Liver (tissue), 8 donors: ENCODE measurements at regions not wholly inside any gene's neighbourhood (a gene's known extent, or its start where the extent isn't known, plus 50 kb on each side); places are given as distances from the start of the nearest gene placed in this dataset.

Experiments
- DNase-seq: peaks from one replicate; pipeline ENCODE4 v3.0.0-alpha.2; 2017; ENCODE audit warnings: low spot score
- H3K27ac ChIP-seq, 2 donors: one replicate each; pipeline ENCODE4 v1.7.0; 2013; ENCODE audit warnings: inconsistent platforms in 2 of 2, low read length in 2 of 2, control low read depth in 1 of 2, low read depth in 1 of 2, mild to moderate bottlenecking in 1 of 2
- H3K27me3 ChIP-seq, 4 donors: one replicate each; pipeline versions ENCODE4 v1.6.1 to v1.7.0; 2013; ENCODE audit warnings: low read length in 3 of 4, inconsistent platforms in 1 of 4, mild to moderate bottlenecking in 1 of 4, moderate library complexity in 1 of 4; ENCODE audit not compliant: control insufficient read depth in 4 of 4, insufficient read depth in 4 of 4
- H3K36me3 ChIP-seq, 4 donors: one replicate each; pipeline versions ENCODE4 v1.6.1 to v1.7.0; 2013; ENCODE audit warnings: low read length in 3 of 4, mild to moderate bottlenecking in 3 of 4, low read depth in 1 of 4, moderate library complexity in 1 of 4; ENCODE audit not compliant: control insufficient read depth in 4 of 4, insufficient read depth in 3 of 4
- H3K4me1 ChIP-seq, 4 donors: one replicate each; pipeline versions ENCODE4 v1.6.1 to v1.7.0; 2013; ENCODE audit warnings: low read length in 3 of 4, mild to moderate bottlenecking in 3 of 4, moderate library complexity in 1 of 4; ENCODE audit not compliant: control insufficient read depth in 4 of 4, insufficient read depth in 4 of 4
- H3K4me3 ChIP-seq, 3 donors: one replicate each; pipeline versions ENCODE4 v1.6.1 to v1.7.0; 2013; ENCODE audit warnings: low read length in 3 of 3, control low read depth in 1 of 3, low read depth in 1 of 3, mild to moderate bottlenecking in 1 of 3
- H3K9ac ChIP-seq, 2 donors: one replicate each; pipeline ENCODE4 v1.7.0; 2013; ENCODE audit warnings: low read length in 2 of 2, mild to moderate bottlenecking in 2 of 2, moderate library complexity in 2 of 2, control low read depth in 1 of 2, low read depth in 1 of 2
- H3K9me3 ChIP-seq, 4 donors: one replicate each; pipeline versions ENCODE4 v1.6.1 to v1.7.0; 2013; ENCODE audit warnings: low read length in 3 of 4; ENCODE audit not compliant: control insufficient read depth in 4 of 4
- ATF3 ChIP-seq: IDR thresholded peaks from 2 replicates; pipeline ENCODE4 v1.6.1; 2016; ENCODE audit warnings: antibody characterized with exemption
- CTCF ChIP-seq: fragments of 150-350 bp; IDR thresholded peaks from 2 replicates; pipeline ENCODE4 v1.5.1; 2017; ENCODE audit warnings: improper control_type of control experiment, low read depth, low read length; ENCODE audit not compliant: missing input control
- EGR1 ChIP-seq, 2 donors: IDR thresholded peaks; 2 replicates each; pipeline ENCODE4 v1.6.1; 2016 to 2018; ENCODE audit warnings: antibody characterized with exemption in 2 of 2, low read depth in 2 of 2
- FOXA1 ChIP-seq: IDR thresholded peaks from 2 replicates; pipeline ENCODE4 v1.6.1; 2016; ENCODE audit warnings: antibody characterized with exemption
- FOXA2 ChIP-seq: IDR thresholded peaks from 2 replicates; pipeline ENCODE4 v1.6.1; 2016; ENCODE audit warnings: antibody characterized with exemption
- GABPA ChIP-seq, 2 donors: IDR thresholded peaks in 1 of 2; conservative IDR thresholded peaks in 1 of 2; 2 replicates each; pipeline ENCODE4 v1.6.1; 2016; ENCODE audit warnings: antibody characterized with exemption in 2 of 2, mild to moderate bottlenecking in 1 of 2, moderate library complexity in 1 of 2
- HNF4A ChIP-seq, 2 donors: conservative IDR thresholded peaks; 2 replicates each; pipeline ENCODE4 v1.6.1; 2016; ENCODE audit warnings: antibody characterized with exemption in 2 of 2, mild to moderate bottlenecking in 2 of 2
- HNF4G ChIP-seq: IDR thresholded peaks from 2 replicates; pipeline ENCODE4 v1.6.1; 2016; ENCODE audit warnings: antibody characterized with exemption
- JUND ChIP-seq, 2 donors: IDR thresholded peaks; 2 replicates each; pipeline ENCODE4 v1.6.1; 2016; ENCODE audit warnings: antibody characterized with exemption in 2 of 2
- MAX ChIP-seq: IDR thresholded peaks from 2 replicates; pipeline ENCODE4 v1.6.1; 2016; ENCODE audit warnings: antibody characterized with exemption
- NR2F2 ChIP-seq: IDR thresholded peaks from 2 replicates; pipeline ENCODE4 v1.6.1; 2016; ENCODE audit warnings: antibody characterized with exemption
- RAD21 ChIP-seq, 2 donors: IDR thresholded peaks; 2 replicates each; pipeline ENCODE4 v1.6.1; 2016; ENCODE audit warnings: antibody characterized with exemption in 2 of 2, mild to moderate bottlenecking in 2 of 2
- REST ChIP-seq: IDR thresholded peaks from 2 replicates; pipeline ENCODE4 v1.6.1; 2016; ENCODE audit warnings: antibody characterized with exemption, mild to moderate bottlenecking
- RXRA ChIP-seq, 2 donors: IDR thresholded peaks; 2 replicates each; pipeline ENCODE4 v1.6.1; 2017 to 2018; ENCODE audit warnings: antibody characterized with exemption in 2 of 2, mild to moderate bottlenecking in 1 of 2
- SP1 ChIP-seq: IDR thresholded peaks from 2 replicates; pipeline ENCODE4 v1.6.1; 2018; ENCODE audit warnings: antibody characterized with exemption, mild to moderate bottlenecking
- TAF1 ChIP-seq: conservative IDR thresholded peaks from 2 replicates; pipeline ENCODE4 v1.6.1; 2016; ENCODE audit warnings: antibody characterized with exemption, mild to moderate bottlenecking
- YY1 ChIP-seq: IDR thresholded peaks from 2 replicates; pipeline ENCODE4 v1.6.1; 2016; ENCODE audit warnings: antibody characterized with exemption, mild to moderate bottlenecking
- ZBTB33 ChIP-seq: IDR thresholded peaks from 2 replicates; pipeline ENCODE4 v1.6.1; 2016; ENCODE audit warnings: antibody characterized with exemption
- WGBS: extraction: QIAGEN DNeasy Blood & Tissue Kit; methylation state at CpG from one replicate; pipeline ENCODE4 v1.1.7; 2013; 5-methylcytosine and 5-hydroxymethylcytosine counted together
- donor health status: healthy.
- donor health status: healthy.
- donor health status: healthy.
- donor health status: healthy.
- donor health status: healthy.

- TF ChIP-seq REST (no peak), HNF4A (conservative IDR thresholded peaks at IDR 0.05) (no peak)
Observed at GRCh38 chr2:9694661-9695234, 64.0 kb upstream of the YWHAQ start (continued).

GRCh38 chr2:9695941-9696340, 65.1 kb upstream of the YWHAQ start:
- no peaks in the 10 kb centered on the region for H3K27me3 ChIP-seq
- H3K36me3 ChIP-seq: no peaks in the 10 kb centered on the region
- no peak overlapping the region for H3K27ac ChIP-seq
- no peak overlapping the region for H3K4me3 ChIP-seq
- H3K9ac ChIP-seq: no peak overlapping the region
- TF ChIP-seq MAX (no peak), SP1 (no peak), FOXA2 (no peak), HNF4G (no peak), TAF1 (no peak), ZBTB33 (no peak), REST (no peak), HNF4A (conservative IDR thresholded peaks at IDR 0.05) (no peak), RXRA (IDR thresholded peaks at IDR 0.05) (no peak), YY1 (no peak), RAD21 (IDR thresholded peaks at IDR 0.05) (no peak), NR2F2 (no peak), GABPA (IDR thresholded peaks at IDR 0.05 in 1 of 2, conservative IDR thresholded peaks at IDR 0.05 in 1 of 2) (no peak), ATF3 (no peak), CTCF (no peak), EGR1 (IDR thresholded peaks at IDR 0.05; ENCODE audit: low read depth in 2 of 2) (no peak), FOXA1 (no peak), JUND (IDR thresholded peaks at IDR 0.05) (no peak)
- no peak for DNase-seq
- H3K9me3 ChIP-seq: no peaks in the 10 kb centered on the region
- WGBS: 87% methylated on average over 6 of the region's 6 CpGs
- H3K4me1 ChIP-seq: peaks cover 0 to 9% (median 2%) of the 10 kb centered on the region in 4 donors
